ENCODE measurements at regions not wholly inside any gene's neighbourhood (a gene's known extent, or its start where the extent isn't known, plus 50 kb on each side); places are given as distances from the start of the nearest gene placed in this dataset.

GRCh38 chr1:208951026-208951525 is 632.4 kb upstream of the CAMK1G start:
- TF ChIP-seq, protein P1, sequence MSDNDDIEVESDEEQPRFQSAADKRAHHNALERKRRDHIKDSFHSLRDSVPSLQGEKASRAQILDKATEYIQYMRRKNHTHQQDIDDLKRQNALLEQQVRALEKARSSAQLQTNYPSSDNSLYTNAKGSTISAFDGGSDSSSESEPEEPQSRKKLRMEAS (IDR thresholded peaks at IDR 0.05), result no peak
- TF ChIP-seq CREB1 (IDR thresholded peaks at IDR 0.05; ENCODE audit: low read depth) (no peak), RAD21 (IDR thresholded peaks at IDR 0.05; ENCODE audit: low read depth) (no peak)

Measured in Ishikawa (cell line).